ENCODE measurements at regions not wholly inside any gene's neighbourhood (a gene's known extent, or its start where the extent isn't known, plus 50 kb on each side); places are given as distances from the start of the nearest gene placed in this dataset.

DNA sequence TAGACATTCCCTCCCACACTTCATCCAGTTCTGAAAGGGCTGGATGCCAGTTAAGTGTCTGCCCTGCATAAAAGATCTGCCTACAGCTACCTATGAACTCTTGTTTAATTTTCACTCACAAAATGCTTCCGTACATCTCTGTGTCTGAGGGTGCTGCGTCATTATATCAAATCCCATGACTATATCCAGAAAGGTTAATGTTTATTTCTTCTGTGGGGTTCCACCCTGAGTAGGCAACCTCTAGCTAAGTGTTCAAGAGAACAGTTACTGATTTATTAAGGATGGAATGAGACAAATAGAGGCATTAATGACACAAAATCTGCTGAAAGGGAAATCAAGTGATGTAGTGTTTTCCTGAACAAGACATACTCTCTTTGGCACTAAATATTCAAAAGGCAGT, 220.2 kb downstream of the MTHFS start:
- no peak overlapping the region for H2BK12ac ChIP-seq (ENCODE audit: insufficient read length, low read depth, low read length)
- no peaks in the 10 kb centered on the region for H3K27me3 ChIP-seq (ENCODE audit: insufficient read depth, low read length)
- WGBS (ENCODE audit: extremely low coverage, insufficient read length, low lambda C conversion rate), result no CpG with 5 or more reads among the region's 2 CpGs
- no peak overlapping the region for H2BK15ac ChIP-seq (ENCODE audit: low read depth, low read length)
- no peak overlapping the region for H4K5ac ChIP-seq (ENCODE audit: insufficient read length, low read depth, low read length)
- no peak overlapping the region for H3K18ac ChIP-seq (ENCODE audit: insufficient read length, low read depth, low read length)
- Mint-ChIP-seq H3K36me3 (ENCODE audit: insufficient read depth in 1 of 3, low read depth in 3 of 3) (peaks cover 0 to 3% (median 0%) of the 10 kb centered on the region in 3 experiments; a peak in 3 of 7 replicates), H3K9me3 (peaks cover 0 to 3% of the 10 kb centered on the region in 2 experiments; a peak in 1 of 5 replicates), H3K4me1 (peaks cover 47 to 61% of the 10 kb centered on the region in 2 experiments), H3K27me3 (ENCODE audit: low read depth) (peaks cover 8% of the 10 kb centered on the region; the same call in 1 of the 2 replicates), H3K27ac (no peak overlapping the region), H3K4me3 (no peak overlapping the region)
- no peak overlapping the region for H2AFZ ChIP-seq (ENCODE audit: low read length)
- no peak overlapping the region for H3K4ac ChIP-seq (ENCODE audit: low read depth, low read length)
- H2BK5ac ChIP-seq (ENCODE audit: insufficient read length, low read length), result no peak overlapping the region
- no peak overlapping the region for H2BK20ac ChIP-seq (ENCODE audit: low read depth, low read length, poor library complexity, severe bottlenecking)
- no peak overlapping the region for H4K91ac ChIP-seq (ENCODE audit: insufficient read length, low read depth, low read length)
- peaks cover 5% of the 10 kb centered on the region; the same call in 1 of the 2 replicates for H3K4me1 ChIP-seq (ENCODE audit: insufficient read depth, low read length)
- H2AK5ac ChIP-seq (ENCODE audit: insufficient read length, low read length), result no peak overlapping the region
- TF ChIP-seq, protein P1, sequence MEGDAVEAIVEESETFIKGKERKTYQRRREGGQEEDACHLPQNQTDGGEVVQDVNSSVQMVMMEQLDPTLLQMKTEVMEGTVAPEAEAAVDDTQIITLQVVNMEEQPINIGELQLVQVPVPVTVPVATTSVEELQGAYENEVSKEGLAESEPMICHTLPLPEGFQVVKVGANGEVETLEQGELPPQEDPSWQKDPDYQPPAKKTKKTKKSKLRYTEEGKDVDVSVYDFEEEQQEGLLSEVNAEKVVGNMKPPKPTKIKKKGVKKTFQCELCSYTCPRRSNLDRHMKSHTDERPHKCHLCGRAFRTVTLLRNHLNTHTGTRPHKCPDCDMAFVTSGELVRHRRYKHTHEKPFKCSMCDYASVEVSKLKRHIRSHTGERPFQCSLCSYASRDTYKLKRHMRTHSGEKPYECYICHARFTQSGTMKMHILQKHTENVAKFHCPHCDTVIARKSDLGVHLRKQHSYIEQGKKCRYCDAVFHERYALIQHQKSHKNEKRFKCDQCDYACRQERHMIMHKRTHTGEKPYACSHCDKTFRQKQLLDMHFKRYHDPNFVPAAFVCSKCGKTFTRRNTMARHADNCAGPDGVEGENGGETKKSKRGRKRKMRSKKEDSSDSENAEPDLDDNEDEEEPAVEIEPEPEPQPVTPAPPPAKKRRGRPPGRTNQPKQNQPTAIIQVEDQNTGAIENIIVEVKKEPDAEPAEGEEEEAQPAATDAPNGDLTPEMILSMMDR (conservative IDR thresholded peaks at IDR 0.05), result no peak
- no peak overlapping the region for H3K56ac ChIP-seq (ENCODE audit: insufficient read length, low read depth, low read length)
- H3K79me1 ChIP-seq (ENCODE audit: insufficient read depth, low read depth, low read length, poor library complexity, severe bottlenecking), result no peaks in the 10 kb centered on the region
- H4K8ac ChIP-seq (replicated peaks; ENCODE audit: insufficient read length, low read depth, low read length), result no peak overlapping the region
- no peaks in the 10 kb centered on the region for H3K23me2 ChIP-seq (ENCODE audit: insufficient read length, low read depth, low read length, poor library complexity, severe bottlenecking)
- H3K14ac ChIP-seq (ENCODE audit: insufficient read depth, low read length), result no peak overlapping the region
- H2BK120ac ChIP-seq (ENCODE audit: low read depth, low read length, poor library complexity, severe bottlenecking), result no peak overlapping the region
- no peaks in the 10 kb centered on the region for H4K20me1 ChIP-seq (ENCODE audit: control insufficient read depth, insufficient read depth, insufficient read length)
- H3K9ac ChIP-seq (ENCODE audit: extremely low read depth, insufficient read length, low read length), result no peak overlapping the region
- H3K9me3 ChIP-seq (ENCODE audit: control insufficient read depth, low read depth, low read length), result no peaks in the 10 kb centered on the region
- H3K79me2 ChIP-seq (ENCODE audit: insufficient read depth, low read length), result no peaks in the 10 kb centered on the region
- H3K4me2 ChIP-seq (ENCODE audit: insufficient read depth, insufficient read length, low read length), result no peak overlapping the region
- no peak overlapping the region for H3K27ac ChIP-seq (ENCODE audit: insufficient read length, low read depth, low read length)
- no peak overlapping the region for H3T11ph ChIP-seq (ENCODE audit: low read length)
- DNase-seq, result no peak
- H3K23ac ChIP-seq (ENCODE audit: insufficient read length, low read depth, low read length), result no peak overlapping the region
